SK-N-SH (cell line): ENCODE measurements at regions not wholly inside any gene's neighbourhood (a gene's known extent, or its start where the extent isn't known, plus 50 kb on each side); places are given as distances from the start of the nearest gene placed in this dataset.

Experiments
- CHD2 ChIP-seq: fragments of 150-350 bp; IDR thresholded peaks from 2 replicates; pipeline ENCODE4 v1.6.1; 2018; ENCODE audit warnings: low read length; ENCODE audit not compliant: partially characterized antibody
- GABPA ChIP-seq: IDR thresholded peaks from 2 replicates; pipeline ENCODE4 v1.4.0; 2012; ENCODE audit warnings: low read depth, mild to moderate bottlenecking
- RAD21 ChIP-seq: IDR thresholded peaks from 2 replicates; pipeline ENCODE4 v1.6.1; 2012; ENCODE audit warnings: mild to moderate bottlenecking, low read length
- REST ChIP-seq: IDR thresholded peaks from 2 replicates; pipeline ENCODE4 v1.6.1; 2012; ENCODE audit warnings: mild to moderate bottlenecking, low read depth, low read length, moderate library complexity
- RFX5 ChIP-seq: IDR thresholded peaks from 2 replicates; pipeline ENCODE4 v1.6.1; 2012; ENCODE audit warnings: mild to moderate bottlenecking, improper control_type of control experiment, low read length
- ZBTB33 ChIP-seq: IDR thresholded peaks from 2 replicates; pipeline ENCODE4 v1.4.0; 2012; ENCODE audit warnings: low read depth, borderline replicate concordance
- TF ChIP-seq, protein P1 (sequence below): IDR thresholded peaks from 2 replicates; pipeline ENCODE4 v1.4.0; 2012; ENCODE audit warnings: low read depth, borderline replicate concordance

DNA sequence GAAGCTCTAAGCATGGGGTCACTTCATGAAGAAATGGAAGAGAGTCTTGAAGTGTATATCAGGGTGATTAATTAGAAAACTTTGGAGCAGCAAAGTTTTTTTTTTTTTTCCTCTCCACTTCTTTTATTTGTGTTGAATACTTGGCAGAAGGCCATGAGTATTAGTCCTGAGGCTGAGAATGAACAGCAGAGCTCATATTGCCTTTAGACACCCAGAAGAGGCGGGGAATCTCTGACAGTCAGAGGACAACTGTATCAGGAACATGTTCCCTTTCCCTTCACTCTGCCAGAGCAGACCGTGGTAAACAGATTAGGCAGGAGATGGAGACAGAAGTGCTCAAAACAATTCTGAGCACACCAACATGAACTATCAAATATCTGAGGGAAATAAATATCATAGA lies 300.9 kb downstream of the FAM47A start:
- TF ChIP-seq CHD2: no peak
- TF ChIP-seq RFX5: no peak
- TF ChIP-seq GABPA: no peak
- no peak for TF ChIP-seq RAD21
- no peak for TF ChIP-seq REST
- TF ChIP-seq ZBTB33: no peak
- TF ChIP-seq, protein P1, sequence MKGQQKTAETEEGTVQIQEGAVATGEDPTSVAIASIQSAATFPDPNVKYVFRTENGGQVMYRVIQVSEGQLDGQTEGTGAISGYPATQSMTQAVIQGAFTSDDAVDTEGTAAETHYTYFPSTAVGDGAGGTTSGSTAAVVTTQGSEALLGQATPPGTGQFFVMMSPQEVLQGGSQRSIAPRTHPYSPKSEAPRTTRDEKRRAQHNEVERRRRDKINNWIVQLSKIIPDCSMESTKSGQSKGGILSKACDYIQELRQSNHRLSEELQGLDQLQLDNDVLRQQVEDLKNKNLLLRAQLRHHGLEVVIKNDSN: no peak
